HCT116 (cell line): ENCODE measurements at regions not wholly inside any gene's neighbourhood (a gene's known extent, or its start where the extent isn't known, plus 50 kb on each side); places are given as distances from the start of the nearest gene placed in this dataset.

Source experiments
- ATAC-seq: fragments of 200-7000 bp; cut with Tn5 transposase; 2 replicates; pipeline ENCODE4 v1.9.1; 2020; ENCODE audit warnings: mild to moderate bottlenecking, moderate library complexity
- BruUV-seq: library from RNA; stranded (reverse); fragments of 400-500 nt; replicated peaks from 2 replicates; lab custom pipeline; 2021; lab: Mats Ljungman, UMichigan
- CTCF ChIA-PET: fragments of 300-600 bp; sonication (Branson Sonifier 250); formaldehyde crosslinking; loops from one replicate; lab custom pipeline; 2021; ENCODE audit warnings: antibody characterized with exemption; lab: Charles Lee
- POLR2A ChIA-PET: fragments of 300-600, 350-600 bp; sonication (Branson Sonifier 250); formaldehyde crosslinking; loops from one replicate; lab custom pipeline; 2021; ENCODE audit warnings: antibody characterized with exemption; lab: Charles Lee
- RAD21 ChIA-PET, 2 experiments: fragments of 300-600 bp; sonication (Branson Sonifier 250); formaldehyde crosslinking; loops; one replicate each; lab custom pipeline; 2023; ENCODE audit warnings: low total read pairs in 2 of 2; ENCODE audit not compliant: uncharacterized antibody in 2 of 2, unreplicated experiment in 2 of 2, low non-redundant PET in 1 of 2; lab: Charles Lee
- DNase-seq: peaks from one replicate; pipeline ENCODE4 v3.0.0-alpha.2; 2010; ENCODE audit warnings: low read depth, low spot score
- H2AFZ ChIP-seq: fragments of 200-600 bp; shearing (Covaris generic), sonication (generic); 2 replicates; pipeline ENCODE4 v1.6.1; 2017; ENCODE audit warnings: low read depth, mixed run types, mixed read lengths, antibody characterized with exemption, low read length; ENCODE audit not compliant: poor library complexity, severe bottlenecking
- H3K27ac ChIP-seq: 2 replicates; pipeline ENCODE4 v1.5.1; 2012; ENCODE audit warnings: low read depth, low read length
- H3K27me3 ChIP-seq: fragments of 200-600 bp; sonication (generic); 2 replicates; pipeline ENCODE4 v1.6.1; 2016; ENCODE audit warnings: mixed run types, low read length, mixed read lengths; ENCODE audit not compliant: insufficient read depth
- H3K36me3 ChIP-seq, 2 experiments: fragments of 200-500 bp in 1 of 2; fragments of 200-600 bp in 1 of 2; sonication (Bioruptor generic) in 1 of 2; sonication (generic) in 1 of 2; 2 replicates each; pipeline versions ENCODE4 v1.5.1 to v1.6.1; 2014 to 2016; ENCODE audit warnings: low read length in 2 of 2, inconsistent platforms in 1 of 2, mixed read lengths in 1 of 2, mixed run types in 1 of 2; ENCODE audit not compliant: insufficient read depth in 2 of 2, control insufficient read depth in 1 of 2
- H3K4me1 ChIP-seq, 2 experiments: fragments of 200-600 bp in 1 of 2; sonication (generic) in 1 of 2; 2 replicates each; pipeline versions ENCODE4 v1.5.1 to v1.6.1; 2012 to 2017; ENCODE audit warnings: low read length in 2 of 2, inconsistent platforms in 1 of 2, mild to moderate bottlenecking in 1 of 2, mixed read lengths in 1 of 2, mixed run types in 1 of 2, moderate library complexity in 1 of 2; ENCODE audit not compliant: insufficient read depth in 2 of 2, control insufficient read depth in 1 of 2
- H3K4me2 ChIP-seq: fragments of 200-600 bp; sonication (generic); 2 replicates; pipeline ENCODE4 v1.6.1; 2017; ENCODE audit warnings: mixed run types, low read length, mixed read lengths
- H3K4me3 ChIP-seq, 2 experiments: fragments of 200-600 bp in 1 of 2; sonication (generic) in 1 of 2; replicated peaks in 1 of 2; 2 replicates each; pipeline ENCODE4 v1.5.1; 2011 to 2016; ENCODE audit warnings: low read length in 2 of 2, control low read depth in 1 of 2, low read depth in 1 of 2, mild to moderate bottlenecking in 1 of 2, mixed read lengths in 1 of 2, mixed run types in 1 of 2
- H3K79me2 ChIP-seq: fragments of 200-600 bp; sonication (generic); 2 replicates; pipeline ENCODE4 v1.6.1; 2017; ENCODE audit warnings: mild to moderate bottlenecking, mixed run types, low read length, moderate library complexity, mixed read lengths; ENCODE audit not compliant: insufficient read depth
- H3K9ac ChIP-seq: fragments of 200-600 bp; sonication (generic); 2 replicates; pipeline ENCODE4 v1.6.1; 2016; ENCODE audit warnings: low read length, mixed read lengths
- H3K9me2 ChIP-seq: fragments of 200-600 bp; sonication (generic), shearing (Covaris generic); 2 replicates; pipeline ENCODE4 v1.6.1; 2017; ENCODE audit warnings: mixed run types, mild to moderate bottlenecking, moderate library complexity; ENCODE audit not compliant: insufficient read depth
- H3K9me3 ChIP-seq, 2 experiments: fragments of 200-500 bp in 1 of 2; fragments of 200-600 bp in 1 of 2; sonication (Bioruptor generic) in 1 of 2; sonication (generic) in 1 of 2; 2 replicates each; pipeline ENCODE4 v1.6.1; 2014 to 2017; ENCODE audit warnings: low read length in 2 of 2, mixed read lengths in 2 of 2, inconsistent platforms in 1 of 2, low read depth in 1 of 2, mild to moderate bottlenecking in 1 of 2, mixed run types in 1 of 2, moderate library complexity in 1 of 2; ENCODE audit not compliant: control insufficient read depth in 1 of 2, insufficient read depth in 1 of 2
- H4K20me1 ChIP-seq: fragments of 200-600 bp; sonication (generic), shearing (Covaris generic); 2 replicates; pipeline ENCODE4 v1.6.1; 2017; ENCODE audit warnings: mixed run types, mild to moderate bottlenecking, moderate library complexity; ENCODE audit not compliant: insufficient read depth
- CEBPB ChIP-seq: IDR thresholded peaks from 2 replicates; pipeline ENCODE4 v1.6.1; 2012; ENCODE audit warnings: low read depth
- CTCF ChIP-seq, 3 experiments: fragments of 200-600 bp in 1 of 3; sonication (generic) in 1 of 3; IDR thresholded peaks in 2 of 3; conservative IDR thresholded peaks in 1 of 3; 2 replicates each; pipeline ENCODE4 v1.5.1; 2012 to 2017; ENCODE audit warnings: low read depth in 2 of 3, low read length in 2 of 3, antibody characterized with exemption in 1 of 3, borderline replicate concordance in 1 of 3, control low read depth in 1 of 3, mild to moderate bottlenecking in 1 of 3, mixed read lengths in 1 of 3, mixed run types in 1 of 3, moderate library complexity in 1 of 3; ENCODE audit not compliant: insufficient read depth in 1 of 3
- EZH2 ChIP-seq: fragments of 200-600 bp; sonication (generic); IDR thresholded peaks from 2 replicates; pipeline ENCODE4 v1.6.1; 2017; ENCODE audit warnings: antibody characterized with exemption, mixed run types
- JUND ChIP-seq: IDR thresholded peaks from 2 replicates; pipeline ENCODE4 v1.6.1; 2012
- POLR2A ChIP-seq: IDR thresholded peaks from 2 replicates; pipeline ENCODE4 v1.7.0; 2011; ENCODE audit warnings: borderline replicate concordance; ENCODE audit not compliant: insufficient read depth, insufficient read length; ENCODE audit errors: extremely low read depth
- POLR2AphosphoS5 ChIP-seq: IDR thresholded peaks from 2 replicates; pipeline ENCODE4 v1.6.1; 2011; ENCODE audit warnings: mild to moderate bottlenecking, low read depth, low read length, moderate library complexity
- SRF ChIP-seq: IDR thresholded peaks from 2 replicates; pipeline ENCODE4 v1.6.1; 2012; ENCODE audit warnings: low read depth
- TCF7L2 ChIP-seq: IDR thresholded peaks from 2 replicates; pipeline ENCODE4 v1.7.0; 2011; ENCODE audit warnings: borderline replicate concordance, inconsistent platforms; ENCODE audit not compliant: insufficient read depth, insufficient read length; ENCODE audit errors: extremely low read depth
- YY1 ChIP-seq: IDR thresholded peaks from 2 replicates; pipeline ENCODE4 v1.6.1; 2011; ENCODE audit warnings: low read length, low read depth, moderate library complexity, mild to moderate bottlenecking; ENCODE audit not compliant: insufficient replicate concordance; ENCODE audit errors: extremely low read depth
- ZFX ChIP-seq: fragments of 450-650 bp; IDR thresholded peaks from 2 replicates; pipeline ENCODE4 v1.6.1; 2017
- ZNF274 ChIP-seq: fragments of 200-500 bp; sonication (Bioruptor generic); IDR thresholded peaks from 2 replicates; pipeline ENCODE4 v1.6.1; 2014; ENCODE audit warnings: mild to moderate bottlenecking, low read depth, low read length, inconsistent platforms
- intact Hi-C: fragments of 100-400 bp; cut with micrococcal nuclease; formaldehyde crosslinking; loops from 2 replicates; pipeline ENCODE4 v1.10.0; 2022

DNA sequence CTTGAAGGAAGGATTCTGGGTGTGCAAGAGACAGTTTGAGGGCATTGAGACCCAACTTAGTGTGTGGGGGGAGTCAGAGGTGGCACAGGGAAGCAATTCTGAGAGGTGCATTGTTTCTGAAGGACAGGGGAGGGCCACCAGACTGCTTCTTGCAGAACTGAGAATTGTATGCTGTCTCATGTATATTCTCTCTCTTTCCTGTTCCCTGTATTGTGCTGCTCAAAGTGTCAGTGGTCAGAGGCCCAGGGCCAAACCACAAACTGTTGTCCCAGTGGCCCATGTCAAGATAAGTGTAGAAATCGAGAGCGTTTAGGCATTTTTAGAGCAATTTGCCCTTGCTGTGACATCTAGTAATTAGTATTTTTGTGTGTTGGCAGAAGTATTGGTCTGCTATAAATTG lies 567.1 kb downstream of the EDEM1 start:
- no TSS peak for BruUV-seq
- no peak for DNase-seq
- no peak overlapping the region for H3K4me2 ChIP-seq
- H3K9me2 ChIP-seq: no peaks in the 10 kb centered on the region
- no peaks in the 10 kb centered on the region for H3K9me3 ChIP-seq
- H3K4me3 ChIP-seq: no peak overlapping the region
- no peak for TF ChIP-seq ZFX
- TF ChIP-seq POLR2A: no peak
- no peak for TF ChIP-seq TCF7L2
- TF ChIP-seq CEBPB: no peak
- TF ChIP-seq CTCF (IDR thresholded peaks at IDR 0.05 in 2 of 3, conservative IDR thresholded peaks at IDR 0.05 in 1 of 3; ENCODE audit: borderline replicate concordance in 1 of 3, insufficient read depth in 1 of 3, low read depth in 2 of 3, low read length in 2 of 3): no peak
- no peak for TF ChIP-seq POLR2AphosphoS5
- TF ChIP-seq SRF: no peak
- TF ChIP-seq EZH2: no peak
- TF ChIP-seq YY1: no peak
- TF ChIP-seq ZNF274: no peak
- no peak for TF ChIP-seq JUND
- ChIA-PET RAD21 (no interaction called here), POLR2A (no interaction called here), CTCF (no interaction called here)
- H3K4me1 ChIP-seq: no peaks in the 10 kb centered on the region
- no peak overlapping the region for H3K9ac ChIP-seq
- intact Hi-C loops: no loop called here
- no peak for ATAC-seq
- H3K27me3 ChIP-seq: no peaks in the 10 kb centered on the region
- no peaks in the 10 kb centered on the region for H3K79me2 ChIP-seq
- no peaks in the 10 kb centered on the region for H3K36me3 ChIP-seq
- H4K20me1 ChIP-seq: no peaks in the 10 kb centered on the region
- H3K27ac ChIP-seq: no peak overlapping the region
- H2AFZ ChIP-seq: no peak overlapping the region
